ENCODE measurements at regions not wholly inside any gene's neighbourhood (a gene's known extent, or its start where the extent isn't known, plus 50 kb on each side); places are given as distances from the start of the nearest gene placed in this dataset.

- Histone ChIP-seq H3K27ac (ENCODE audit: low read length) (no peak overlapping the region), H3K4me3 (ENCODE audit: low read length) (no peak overlapping the region), H2AFZ (ENCODE audit: low read length) (no peak overlapping the region), H3F3A (ENCODE audit: insufficient read depth, low read length) (no peaks in the 10 kb centered on the region), H3K4me2 (ENCODE audit: low read depth, low read length) (no peak overlapping the region), H3K9ac (ENCODE audit: low read length) (no peak overlapping the region), H3K36me3 (replicated peaks; ENCODE audit: insufficient read depth, low read length) (no peaks in the 10 kb centered on the region), H3K9me3 (replicated peaks; ENCODE audit: insufficient read depth, low read length) (no peaks in the 10 kb centered on the region), H4K20me1 (ENCODE audit: insufficient read depth, low read length) (no peaks in the 10 kb centered on the region), H3K9me2 (replicated peaks; ENCODE audit: insufficient read depth, low read length) (no peaks in the 10 kb centered on the region), H3K4me1 (ENCODE audit: low read length) (no peaks in the 10 kb centered on the region), H3K27me3 (replicated peaks; ENCODE audit: insufficient read depth, low read length) (no peaks in the 10 kb centered on the region), H3K79me2 (ENCODE audit: low read length) (no peaks in the 10 kb centered on the region)
- TF ChIP-seq EZH2 (optimal IDR thresholded peaks at IDR 0.05; ENCODE audit: low read depth, low read length) (no peak), EZH2phosphoT487 (IDR thresholded peaks at IDR 0.05; ENCODE audit: low read length) (no peak), CTCF (IDR thresholded peaks at IDR 0.05; ENCODE audit: low read length) (no peak)
- DNase-seq = no peak
These were observed 569.3 kb upstream of the NEGR1 start for GRCh38 chr1:72851597-72851996.

GRCh38 chr1:72848997-72849396, 566.7 kb upstream of the NEGR1 start:
- no peaks in the 10 kb centered on the region for H4K20me1 ChIP-seq (ENCODE audit: insufficient read depth, low read length)
- H3K4me2 ChIP-seq (ENCODE audit: low read depth, low read length) = no peak overlapping the region
- H3K9me2 ChIP-seq (replicated peaks; ENCODE audit: insufficient read depth, low read length) = no peaks in the 10 kb centered on the region
- no peaks in the 10 kb centered on the region for H3K4me1 ChIP-seq (ENCODE audit: low read length)
- no peak for DNase-seq
- no peaks in the 10 kb centered on the region for H3F3A ChIP-seq (ENCODE audit: insufficient read depth, low read length)
- H3K27ac ChIP-seq (ENCODE audit: low read length) = no peak overlapping the region
- H2AFZ ChIP-seq (ENCODE audit: low read length) = no peak overlapping the region
- no peak overlapping the region for H3K4me3 ChIP-seq (ENCODE audit: low read length)
- no peaks in the 10 kb centered on the region for H3K79me2 ChIP-seq (ENCODE audit: low read length)
- H3K27me3 ChIP-seq (replicated peaks; ENCODE audit: insufficient read depth, low read length) = no peaks in the 10 kb centered on the region
- TF ChIP-seq CTCF (IDR thresholded peaks at IDR 0.05; ENCODE audit: low read length) (no peak), EZH2 (optimal IDR thresholded peaks at IDR 0.05; ENCODE audit: low read depth, low read length) (no peak), EZH2phosphoT487 (IDR thresholded peaks at IDR 0.05; ENCODE audit: low read length) (no peak)
- H3K9me3 ChIP-seq (replicated peaks; ENCODE audit: insufficient read depth, low read length) = no peaks in the 10 kb centered on the region
- no peak overlapping the region for H3K9ac ChIP-seq (ENCODE audit: low read length)
- H3K36me3 ChIP-seq (replicated peaks; ENCODE audit: insufficient read depth, low read length) = no peaks in the 10 kb centered on the region

GRCh38 chr1:72847651-72848050, 565.3 kb upstream of the NEGR1 start:
- H3K4me1 ChIP-seq (ENCODE audit: low read length) = no peaks in the 10 kb centered on the region
- H3K9me2 ChIP-seq (replicated peaks; ENCODE audit: insufficient read depth, low read length) = no peaks in the 10 kb centered on the region
- DNase-seq = no peak
- H3K9me3 ChIP-seq (replicated peaks; ENCODE audit: insufficient read depth, low read length) = no peaks in the 10 kb centered on the region
- no peak overlapping the region for H3K9ac ChIP-seq (ENCODE audit: low read length)
- H3F3A ChIP-seq (ENCODE audit: insufficient read depth, low read length) = no peaks in the 10 kb centered on the region
- H3K27ac ChIP-seq (ENCODE audit: low read length) = no peak overlapping the region
- H3K4me2 ChIP-seq (ENCODE audit: low read depth, low read length) = no peak overlapping the region
- H3K4me3 ChIP-seq (ENCODE audit: low read length) = no peak overlapping the region
- TF ChIP-seq CTCF (IDR thresholded peaks at IDR 0.05; ENCODE audit: low read length) = no peak
- no peak for TF ChIP-seq EZH2phosphoT487 (IDR thresholded peaks at IDR 0.05; ENCODE audit: low read length)
- TF ChIP-seq EZH2 (optimal IDR thresholded peaks at IDR 0.05; ENCODE audit: low read depth, low read length) = no peak
- H2AFZ ChIP-seq (ENCODE audit: low read length) = no peak overlapping the region
- no peaks in the 10 kb centered on the region for H3K27me3 ChIP-seq (replicated peaks; ENCODE audit: insufficient read depth, low read length)
- H3K36me3 ChIP-seq (replicated peaks; ENCODE audit: insufficient read depth, low read length) = no peaks in the 10 kb centered on the region
- H3K79me2 ChIP-seq (ENCODE audit: low read length) = no peaks in the 10 kb centered on the region
- H4K20me1 ChIP-seq (ENCODE audit: insufficient read depth, low read length) = no peaks in the 10 kb centered on the region
